ENCODE measurements at regions not wholly inside any gene's neighbourhood (a gene's known extent, or its start where the extent isn't known, plus 50 kb on each side); places are given as distances from the start of the nearest gene placed in this dataset.

DNA sequence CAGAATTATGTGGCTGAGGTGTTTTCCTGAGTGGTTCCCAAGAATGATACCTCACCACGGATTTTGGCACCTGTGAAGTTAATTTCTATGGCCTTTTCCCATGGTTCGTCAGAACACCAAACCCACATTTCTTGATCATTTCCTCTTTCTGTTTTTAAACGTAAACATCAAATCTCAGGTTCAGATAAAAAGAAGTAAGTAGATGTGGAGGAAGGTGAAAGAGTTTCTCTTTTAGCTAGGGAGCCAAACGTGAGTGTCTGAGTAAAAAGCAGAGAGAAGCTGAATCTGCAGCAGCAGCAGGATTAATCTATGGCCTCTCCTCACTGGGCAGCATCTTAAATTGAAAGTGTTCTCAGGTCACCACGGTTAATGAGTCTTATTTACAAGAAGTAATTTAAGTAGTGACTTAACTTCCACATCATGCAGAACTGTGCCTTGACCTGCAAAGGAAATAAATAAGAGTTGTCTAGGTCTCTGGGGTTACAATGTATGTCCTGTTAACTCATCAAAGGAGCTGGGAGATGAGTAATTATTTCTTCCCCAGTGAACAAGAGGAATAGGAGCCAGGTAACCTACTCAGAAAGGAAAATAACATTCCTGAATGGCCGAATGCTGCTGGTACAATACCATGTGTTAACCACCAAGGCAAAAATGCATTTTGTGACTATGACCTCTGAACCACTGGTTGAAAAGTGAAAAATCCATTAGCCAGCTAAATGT is 139.6 kb upstream of the NETO1 start:
- H3K23ac ChIP-seq (ENCODE audit: low read length), result no peak overlapping the region
- no peak overlapping the region for H3K4me2 ChIP-seq (ENCODE audit: low read length)
- WGBS (ENCODE audit: extremely low coverage, insufficient coverage, insufficient read length), result no CpG with 5 or more reads among the region's 6 CpGs
- no peak overlapping the region for H2BK120ac ChIP-seq (ENCODE audit: insufficient read depth, low read length, poor library complexity)
- no peak overlapping the region for H3K4ac ChIP-seq (ENCODE audit: low read depth, low read length)
- no peak overlapping the region for H2AFZ ChIP-seq (ENCODE audit: insufficient read depth, low read length, poor library complexity)
- no peaks in the 10 kb centered on the region for H3K79me1 ChIP-seq (ENCODE audit: low read length)
- no peak overlapping the region for H2BK12ac ChIP-seq (ENCODE audit: low read length)
- no peaks in the 10 kb centered on the region for H3K27me3 ChIP-seq (ENCODE audit: insufficient read depth, low read length)
- H4K12ac ChIP-seq (ENCODE audit: low read depth, low read length), result no peak overlapping the region
- no peak for DNase-seq
- H3K27ac ChIP-seq (ENCODE audit: low read depth, low read length), result no peak overlapping the region
- no peak overlapping the region for H3K4me3 ChIP-seq (ENCODE audit: low read depth, low read length)
- H4K91ac ChIP-seq (ENCODE audit: low read depth, low read length), result no peak overlapping the region
- H4K8ac ChIP-seq (ENCODE audit: low read depth, low read length), result no peak overlapping the region
- H3K79me2 ChIP-seq (ENCODE audit: control insufficient read depth, insufficient read depth, low read length, poor library complexity), result no peaks in the 10 kb centered on the region
- no peak overlapping the region for H2AK5ac ChIP-seq (ENCODE audit: low read length)
- no peak overlapping the region for H3K9ac ChIP-seq (ENCODE audit: low read length)
- no peaks in the 10 kb centered on the region for H3K4me1 ChIP-seq (ENCODE audit: control insufficient read depth in 1 of 2, insufficient read depth in 2 of 2, low read length in 2 of 2)
- no peaks in the 10 kb centered on the region for H3K36me3 ChIP-seq (ENCODE audit: control insufficient read depth in 1 of 2, insufficient read depth in 2 of 2, low read length in 2 of 2)
- H3K9me3 ChIP-seq (ENCODE audit: insufficient read depth, low read depth, low read length), result no peaks in the 10 kb centered on the region
- no peak overlapping the region for H3K18ac ChIP-seq (ENCODE audit: low read length)
- H2BK5ac ChIP-seq (ENCODE audit: low read depth, low read length, poor library complexity), result no peak overlapping the region
- H3K14ac ChIP-seq (ENCODE audit: low read length), result no peak overlapping the region

DNA sequence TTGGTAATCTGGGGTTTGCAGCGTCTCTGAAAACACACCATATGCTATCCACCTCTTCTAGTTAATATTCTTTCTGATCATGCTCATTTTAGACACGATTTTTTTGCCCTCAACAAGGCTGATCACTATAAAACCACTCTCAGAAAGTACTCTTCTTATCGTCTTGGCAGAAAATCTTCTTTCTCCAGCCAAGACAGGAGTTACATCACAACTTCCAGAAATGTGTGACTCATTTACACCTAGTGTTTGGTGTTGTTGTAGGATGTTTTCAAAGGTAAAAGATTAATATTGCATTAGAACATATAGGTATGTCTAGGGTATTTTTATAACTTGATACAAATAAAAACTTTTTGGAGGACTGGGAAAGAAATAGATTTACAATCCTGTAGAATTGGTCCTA is 138.5 kb upstream of the NETO1 start:
- no peak overlapping the region for H3K27ac ChIP-seq (ENCODE audit: low read depth, low read length)
- H3K4me3 ChIP-seq (ENCODE audit: low read depth, low read length), result no peak overlapping the region
- H3K4ac ChIP-seq (ENCODE audit: low read depth, low read length), result no peak overlapping the region
- no peaks in the 10 kb centered on the region for H3K79me1 ChIP-seq (ENCODE audit: low read length)
- no peak overlapping the region for H2AFZ ChIP-seq (ENCODE audit: insufficient read depth, low read length, poor library complexity)
- H3K4me2 ChIP-seq (ENCODE audit: low read length), result no peak overlapping the region
- no CpG with 5 or more reads among the region's 3 CpGs for WGBS (ENCODE audit: extremely low coverage, insufficient coverage, insufficient read length)
- no peaks in the 10 kb centered on the region for H3K27me3 ChIP-seq (ENCODE audit: insufficient read depth, low read length)
- DNase-seq, result no peak
- H4K12ac ChIP-seq (ENCODE audit: low read depth, low read length), result no peak overlapping the region
- H2BK5ac ChIP-seq (ENCODE audit: low read depth, low read length, poor library complexity), result no peak overlapping the region
- H3K79me2 ChIP-seq (ENCODE audit: control insufficient read depth, insufficient read depth, low read length, poor library complexity), result no peaks in the 10 kb centered on the region
- H3K9me3 ChIP-seq (ENCODE audit: insufficient read depth, low read depth, low read length), result no peaks in the 10 kb centered on the region
- no peak overlapping the region for H3K23ac ChIP-seq (ENCODE audit: low read length)
- no peak overlapping the region for H3K9ac ChIP-seq (ENCODE audit: low read length)
- H2AK5ac ChIP-seq (ENCODE audit: low read length), result no peak overlapping the region
- no peak overlapping the region for H2BK120ac ChIP-seq (ENCODE audit: insufficient read depth, low read length, poor library complexity)
- H4K91ac ChIP-seq (ENCODE audit: low read depth, low read length), result no peak overlapping the region
- H3K18ac ChIP-seq (ENCODE audit: low read length), result no peak overlapping the region
- H2BK12ac ChIP-seq (ENCODE audit: low read length), result no peak overlapping the region
- H3K14ac ChIP-seq (ENCODE audit: low read length), result no peak overlapping the region
- H3K36me3 ChIP-seq (ENCODE audit: control insufficient read depth in 1 of 2, insufficient read depth in 2 of 2, low read length in 2 of 2), result no peaks in the 10 kb centered on the region
- no peaks in the 10 kb centered on the region for H3K4me1 ChIP-seq (ENCODE audit: control insufficient read depth in 1 of 2, insufficient read depth in 2 of 2, low read length in 2 of 2)
- H4K8ac ChIP-seq (ENCODE audit: low read depth, low read length), result no peak overlapping the region

DNA sequence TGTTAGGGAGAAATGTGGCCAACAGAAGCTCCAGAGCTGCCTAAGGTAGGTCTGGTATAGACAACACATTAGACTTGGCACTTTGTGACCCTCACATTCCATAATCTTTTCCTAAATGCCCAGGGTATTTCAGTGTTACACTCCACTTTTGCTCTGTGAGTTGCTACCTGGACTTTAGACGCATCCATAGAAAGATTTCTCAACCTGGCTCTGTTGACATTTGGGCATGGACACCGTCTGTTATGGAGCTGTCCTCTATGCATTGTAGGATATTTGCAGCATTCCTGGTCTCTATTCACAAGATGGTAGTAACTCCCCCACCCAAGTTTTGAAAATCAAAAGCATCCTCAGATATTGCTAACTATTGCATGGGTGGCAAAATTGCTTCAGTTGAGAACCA is 136.5 kb upstream of the NETO1 start:
- no peak overlapping the region for H3K4ac ChIP-seq (ENCODE audit: low read depth, low read length)
- H3K79me1 ChIP-seq (ENCODE audit: low read length), result no peaks in the 10 kb centered on the region
- H3K4me2 ChIP-seq (ENCODE audit: low read length), result no peak overlapping the region
- no peak overlapping the region for H2BK5ac ChIP-seq (ENCODE audit: low read depth, low read length, poor library complexity)
- H3K9ac ChIP-seq (ENCODE audit: low read length), result no peak overlapping the region
- H3K27ac ChIP-seq (ENCODE audit: low read depth, low read length), result no peak overlapping the region
- no peak overlapping the region for H2AFZ ChIP-seq (ENCODE audit: insufficient read depth, low read length, poor library complexity)
- no peak overlapping the region for H2AK5ac ChIP-seq (ENCODE audit: low read length)
- H2BK12ac ChIP-seq (ENCODE audit: low read length), result no peak overlapping the region
- H3K36me3 ChIP-seq (ENCODE audit: control insufficient read depth in 1 of 2, insufficient read depth in 2 of 2, low read length in 2 of 2), result no peaks in the 10 kb centered on the region
- H2BK120ac ChIP-seq (ENCODE audit: insufficient read depth, low read length, poor library complexity), result no peak overlapping the region
- H3K14ac ChIP-seq (ENCODE audit: low read length), result no peak overlapping the region
- no peak overlapping the region for H3K18ac ChIP-seq (ENCODE audit: low read length)
- H3K27me3 ChIP-seq (ENCODE audit: insufficient read depth, low read length), result no peaks in the 10 kb centered on the region
- no peaks in the 10 kb centered on the region for H3K9me3 ChIP-seq (ENCODE audit: insufficient read depth, low read depth, low read length)
- no peak overlapping the region for H4K91ac ChIP-seq (ENCODE audit: low read depth, low read length)
- no peaks in the 10 kb centered on the region for H3K79me2 ChIP-seq (ENCODE audit: control insufficient read depth, insufficient read depth, low read length, poor library complexity)
- no peak overlapping the region for H3K4me3 ChIP-seq (ENCODE audit: low read depth, low read length)
- no CpG with 5 or more reads among the region's 2 CpGs for WGBS (ENCODE audit: extremely low coverage, insufficient coverage, insufficient read length)
- no peak overlapping the region for H4K12ac ChIP-seq (ENCODE audit: low read depth, low read length)
- no peaks in the 10 kb centered on the region for H3K4me1 ChIP-seq (ENCODE audit: control insufficient read depth in 1 of 2, insufficient read depth in 2 of 2, low read length in 2 of 2)
- no peak overlapping the region for H3K23ac ChIP-seq (ENCODE audit: low read length)
- H4K8ac ChIP-seq (ENCODE audit: low read depth, low read length), result no peak overlapping the region
- no peak for DNase-seq

DNA sequence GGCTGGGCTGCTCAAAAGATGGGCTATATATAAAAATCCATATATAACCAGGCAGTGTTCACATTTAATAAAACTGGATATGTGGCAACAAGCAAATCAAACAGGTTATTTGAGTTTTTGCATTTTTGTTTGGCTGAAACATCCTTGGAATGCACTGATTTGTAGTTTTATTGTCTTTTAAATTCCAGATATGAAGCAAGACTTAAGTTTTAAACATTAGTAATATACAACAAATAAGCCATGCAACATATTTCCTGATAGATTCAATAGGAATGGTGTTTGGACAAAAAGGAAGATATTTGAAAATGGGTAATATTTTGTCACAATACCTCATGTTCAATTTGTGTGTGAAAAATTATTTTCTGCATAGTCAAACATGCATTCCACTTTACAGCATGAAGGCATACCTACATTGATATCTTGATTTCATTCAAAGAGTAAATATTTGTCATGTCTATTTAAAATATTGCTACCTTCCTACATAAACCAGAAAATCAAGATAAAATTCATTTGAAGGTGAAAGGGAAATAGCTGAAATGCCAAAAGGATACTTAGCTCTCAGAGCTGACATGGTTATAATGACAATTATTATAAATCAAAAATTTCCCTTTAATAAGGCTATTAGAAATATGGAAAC is 132.3 kb upstream of the NETO1 start:
- Histone ChIP-seq H3K14ac (ENCODE audit: low read length) (no peak overlapping the region), H4K8ac (ENCODE audit: low read depth, low read length) (no peak overlapping the region), H2BK120ac (ENCODE audit: insufficient read depth, low read length, poor library complexity) (no peak overlapping the region), H2BK5ac (ENCODE audit: low read depth, low read length, poor library complexity) (no peak overlapping the region), H4K91ac (ENCODE audit: low read depth, low read length) (no peak overlapping the region), H3K4me1 (ENCODE audit: control insufficient read depth in 1 of 2, insufficient read depth in 2 of 2, low read length in 2 of 2) (no peaks in the 10 kb centered on the region), H2AK5ac (ENCODE audit: low read length) (no peak overlapping the region), H3K23ac (ENCODE audit: low read length) (no peak overlapping the region), H3K9ac (ENCODE audit: low read length) (no peak overlapping the region), H4K12ac (ENCODE audit: low read depth, low read length) (no peak overlapping the region), H3K27me3 (ENCODE audit: insufficient read depth, low read length) (no peaks in the 10 kb centered on the region), H3K9me3 (ENCODE audit: insufficient read depth, low read depth, low read length) (no peaks in the 10 kb centered on the region), H3K79me1 (ENCODE audit: low read length) (no peaks in the 10 kb centered on the region), H3K27ac (ENCODE audit: low read depth, low read length) (no peak overlapping the region), H2AFZ (ENCODE audit: insufficient read depth, low read length, poor library complexity) (no peak overlapping the region), H3K79me2 (ENCODE audit: control insufficient read depth, insufficient read depth, low read length, poor library complexity) (no peaks in the 10 kb centered on the region), H3K4ac (ENCODE audit: low read depth, low read length) (no peak overlapping the region), H3K4me2 (ENCODE audit: low read length) (no peak overlapping the region), H2BK12ac (ENCODE audit: low read length) (no peak overlapping the region), H3K18ac (ENCODE audit: low read length) (no peak overlapping the region), H3K36me3 (ENCODE audit: control insufficient read depth in 1 of 2, insufficient read depth in 2 of 2, low read length in 2 of 2) (no peaks in the 10 kb centered on the region), H3K4me3 (ENCODE audit: low read depth, low read length) (no peak overlapping the region)
- peak in 1 of 2 donors; percentile 60 for DNase-seq

Data from trophoblast cell (in vitro differentiated cells and primary cell).